BJ (cell line): ENCODE measurements at regions not wholly inside any gene's neighbourhood (a gene's known extent, or its start where the extent isn't known, plus 50 kb on each side); places are given as distances from the start of the nearest gene placed in this dataset.
"Not testable (repeated sequence)": the region's sequence is repeated elsewhere in the genome, so short reads cannot be mapped to it uniquely, and the experiment has no call there.

Experiments
- CTCF ChIA-PET: fragments of 350-600 bp; formaldehyde crosslinking; extraction: SDS; loops from one replicate; lab custom pipeline; 2021; ENCODE audit warnings: antibody characterized with exemption, inconsistent platforms; lab: Yijun Ruan, JAX
- POLR2A ChIA-PET: fragments of 300-600 bp; sonication (Branson Sonifier 250); formaldehyde crosslinking; extraction: SDS; loops from one replicate; lab custom pipeline; 2021; ENCODE audit warnings: antibody characterized with exemption; lab: Charles Lee
- DNase-seq: peaks from one replicate; pipeline ENCODE4 v3.0.0-alpha.2; 2011; ENCODE audit warnings: low read depth
- H3K27me3 ChIP-seq: 2 replicates; pipeline ENCODE4 v1.6.0; 2011; ENCODE audit warnings: low read length; ENCODE audit not compliant: control insufficient read depth, insufficient read depth
- H3K36me3 ChIP-seq: 2 replicates; pipeline ENCODE4 v1.5.1; 2011; ENCODE audit warnings: low read length; ENCODE audit not compliant: control insufficient read depth, insufficient read depth
- H3K4me3 ChIP-seq: 2 replicates; pipeline ENCODE4 v1.5.1; 2011; ENCODE audit warnings: low read depth, mild to moderate bottlenecking, control low read depth, low read length
- TF ChIP-seq, protein P1 (sequence below): IDR thresholded peaks from 2 replicates; pipeline ENCODE4 v1.5.1; 2011; ENCODE audit warnings: low read depth, mild to moderate bottlenecking, control low read depth, inconsistent platforms, low read length, moderate library complexity; ENCODE audit not compliant: insufficient read depth

DNA sequence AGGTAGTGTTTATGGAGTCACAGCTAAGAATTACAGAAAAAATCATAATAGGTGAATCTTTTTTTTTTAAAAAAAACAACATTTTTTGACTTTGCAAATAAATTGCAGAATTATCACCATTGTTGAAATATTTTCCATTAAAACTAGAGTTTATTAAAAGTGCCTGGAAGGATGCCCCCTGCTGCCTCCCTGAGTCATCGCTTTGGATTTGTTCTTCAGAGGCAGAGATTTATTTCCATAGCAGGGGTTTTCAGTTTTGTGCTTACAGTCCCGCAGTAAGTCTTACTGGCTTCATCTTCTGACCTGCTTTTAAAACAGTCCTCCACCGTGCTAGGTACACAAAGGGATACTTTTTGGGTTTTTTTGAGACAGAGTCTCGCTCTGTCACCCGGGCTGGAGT lies 244.9 kb upstream of the PLGLB2 start:
- CTCF ChIA-PET, H3K36me3 ChIP-seq, POLR2A ChIA-PET, DNase-seq, H3K4me3 ChIP-seq, H3K27me3 ChIP-seq: not testable (repeated sequence)
- TF ChIP-seq, protein P1, sequence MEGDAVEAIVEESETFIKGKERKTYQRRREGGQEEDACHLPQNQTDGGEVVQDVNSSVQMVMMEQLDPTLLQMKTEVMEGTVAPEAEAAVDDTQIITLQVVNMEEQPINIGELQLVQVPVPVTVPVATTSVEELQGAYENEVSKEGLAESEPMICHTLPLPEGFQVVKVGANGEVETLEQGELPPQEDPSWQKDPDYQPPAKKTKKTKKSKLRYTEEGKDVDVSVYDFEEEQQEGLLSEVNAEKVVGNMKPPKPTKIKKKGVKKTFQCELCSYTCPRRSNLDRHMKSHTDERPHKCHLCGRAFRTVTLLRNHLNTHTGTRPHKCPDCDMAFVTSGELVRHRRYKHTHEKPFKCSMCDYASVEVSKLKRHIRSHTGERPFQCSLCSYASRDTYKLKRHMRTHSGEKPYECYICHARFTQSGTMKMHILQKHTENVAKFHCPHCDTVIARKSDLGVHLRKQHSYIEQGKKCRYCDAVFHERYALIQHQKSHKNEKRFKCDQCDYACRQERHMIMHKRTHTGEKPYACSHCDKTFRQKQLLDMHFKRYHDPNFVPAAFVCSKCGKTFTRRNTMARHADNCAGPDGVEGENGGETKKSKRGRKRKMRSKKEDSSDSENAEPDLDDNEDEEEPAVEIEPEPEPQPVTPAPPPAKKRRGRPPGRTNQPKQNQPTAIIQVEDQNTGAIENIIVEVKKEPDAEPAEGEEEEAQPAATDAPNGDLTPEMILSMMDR, result 0 out of 2 replicates have a peak, but pooled peaks have one; percentile 14

DNA sequence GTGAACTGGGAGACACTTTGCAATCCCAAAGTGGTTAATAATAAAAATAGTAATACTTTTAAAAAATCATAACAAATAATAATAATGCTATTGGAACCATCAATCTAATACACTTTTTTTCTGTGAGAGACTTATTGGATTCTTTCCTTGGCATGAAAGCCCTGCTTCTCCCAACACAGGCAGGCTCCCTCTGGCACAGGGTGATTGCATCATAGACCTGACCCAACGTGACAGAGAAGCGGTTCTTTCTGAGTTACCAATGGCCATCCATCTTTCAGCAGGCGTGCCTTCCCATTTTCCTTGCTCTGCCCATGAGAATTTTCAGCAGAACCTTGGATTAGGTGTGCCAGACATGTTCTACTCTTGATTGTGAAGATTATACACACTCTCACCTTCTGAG lies 242.6 kb upstream of the PLGLB2 start:
- H3K27me3 ChIP-seq, H3K4me3 ChIP-seq, POLR2A ChIA-PET, CTCF ChIA-PET, DNase-seq, H3K36me3 ChIP-seq: not testable (repeated sequence)

DNA sequence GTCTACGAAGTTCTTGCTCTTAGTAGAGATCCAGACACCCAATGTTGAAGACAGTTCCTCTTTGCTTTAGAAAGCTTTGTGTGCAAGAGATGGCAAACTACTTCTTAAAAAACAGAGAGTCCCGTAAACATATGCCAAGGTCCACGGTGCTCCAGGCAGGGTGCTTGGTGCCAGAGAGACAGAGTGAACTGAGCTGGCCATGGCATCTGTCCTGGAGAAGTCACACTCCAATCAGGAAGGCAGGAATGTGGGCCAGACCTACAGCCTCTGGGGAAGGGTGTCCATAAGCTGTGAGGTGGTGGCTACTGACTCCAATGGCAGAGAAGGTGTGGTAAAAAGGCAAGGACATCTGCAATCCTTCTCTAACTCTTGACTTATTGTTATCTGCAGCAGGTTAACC lies 242.0 kb upstream of the PLGLB2 start:
- CTCF ChIA-PET, DNase-seq, POLR2A ChIA-PET, H3K4me3 ChIP-seq, H3K27me3 ChIP-seq, H3K36me3 ChIP-seq: not testable (repeated sequence)

DNA sequence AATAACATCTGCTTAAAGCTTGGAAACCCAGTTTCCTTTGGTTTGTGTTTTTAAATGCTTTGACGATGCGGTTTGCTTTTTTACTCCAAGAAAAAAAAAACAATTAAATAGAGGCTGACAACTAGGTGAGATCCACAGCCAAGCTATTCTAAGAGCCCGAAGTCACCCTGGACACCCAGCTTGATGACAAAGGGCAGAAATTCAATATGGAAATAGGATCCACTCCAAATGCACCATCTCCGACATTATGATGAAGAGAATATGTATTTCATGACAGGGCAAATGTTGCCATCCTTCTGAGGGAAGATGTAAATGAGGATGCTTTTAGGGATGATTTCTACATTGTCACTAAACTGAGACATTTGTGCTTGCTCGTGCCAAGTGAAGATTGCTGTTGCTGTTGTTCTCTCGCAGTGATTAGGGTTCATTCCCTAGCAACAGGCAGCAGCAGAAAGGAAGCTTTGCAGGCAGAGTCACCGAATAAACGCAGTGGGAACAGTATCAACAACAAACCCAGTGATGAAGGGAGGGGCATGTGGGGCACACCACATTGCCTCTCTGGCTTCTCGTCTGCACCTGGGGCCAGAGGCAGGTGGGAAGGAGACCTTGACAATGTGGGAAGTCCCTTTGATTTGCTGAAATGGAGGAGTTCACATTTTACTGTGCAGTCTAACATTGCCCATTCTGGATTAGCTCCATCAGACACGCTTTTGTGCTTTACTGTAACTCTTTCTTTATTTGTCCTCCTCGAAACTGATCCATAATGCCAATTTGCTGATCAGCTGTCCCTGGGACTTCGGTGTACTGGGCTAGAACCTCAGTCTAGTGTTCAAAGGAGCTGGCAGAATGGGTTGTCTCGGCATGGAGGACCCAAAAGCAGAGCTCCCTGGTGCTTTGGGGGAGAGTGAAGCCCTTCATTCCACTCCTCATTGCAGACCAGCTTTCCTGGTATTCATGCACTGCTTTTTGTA lies 240.2 kb upstream of the PLGLB2 start:
- H3K36me3 ChIP-seq, H3K4me3 ChIP-seq, CTCF ChIA-PET, DNase-seq, POLR2A ChIA-PET, H3K27me3 ChIP-seq: not testable (repeated sequence)

DNA sequence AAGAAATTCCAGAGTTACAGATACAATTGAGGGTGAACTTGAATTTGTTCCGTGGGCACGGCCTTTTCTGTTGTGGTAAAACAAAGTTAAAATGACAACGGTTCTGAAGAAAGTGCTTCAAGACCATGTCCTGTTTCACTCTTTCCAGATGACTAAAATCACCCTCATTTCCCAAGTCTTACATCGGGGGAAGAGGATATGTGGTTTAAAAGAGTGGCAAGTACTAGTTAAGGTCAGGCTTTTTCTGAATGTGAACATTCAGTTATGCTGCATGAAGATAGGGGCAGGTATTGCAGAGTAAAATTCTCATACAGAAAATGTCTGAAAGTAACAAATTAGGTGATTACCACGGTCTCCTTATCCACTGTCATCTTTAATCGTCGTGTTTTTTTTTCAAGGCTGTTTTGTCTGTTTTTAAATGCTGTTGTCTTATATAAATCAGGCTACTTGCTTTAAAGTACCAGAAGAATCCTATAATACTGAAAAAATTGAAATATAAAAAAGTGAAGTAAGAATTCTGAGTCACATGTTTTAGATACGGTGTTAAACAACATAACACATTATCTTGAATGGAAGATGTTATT lies 236.6 kb upstream of the PLGLB2 start:
- H3K36me3 ChIP-seq, POLR2A ChIA-PET, CTCF ChIA-PET, H3K27me3 ChIP-seq, DNase-seq, H3K4me3 ChIP-seq: not testable (repeated sequence)

DNA sequence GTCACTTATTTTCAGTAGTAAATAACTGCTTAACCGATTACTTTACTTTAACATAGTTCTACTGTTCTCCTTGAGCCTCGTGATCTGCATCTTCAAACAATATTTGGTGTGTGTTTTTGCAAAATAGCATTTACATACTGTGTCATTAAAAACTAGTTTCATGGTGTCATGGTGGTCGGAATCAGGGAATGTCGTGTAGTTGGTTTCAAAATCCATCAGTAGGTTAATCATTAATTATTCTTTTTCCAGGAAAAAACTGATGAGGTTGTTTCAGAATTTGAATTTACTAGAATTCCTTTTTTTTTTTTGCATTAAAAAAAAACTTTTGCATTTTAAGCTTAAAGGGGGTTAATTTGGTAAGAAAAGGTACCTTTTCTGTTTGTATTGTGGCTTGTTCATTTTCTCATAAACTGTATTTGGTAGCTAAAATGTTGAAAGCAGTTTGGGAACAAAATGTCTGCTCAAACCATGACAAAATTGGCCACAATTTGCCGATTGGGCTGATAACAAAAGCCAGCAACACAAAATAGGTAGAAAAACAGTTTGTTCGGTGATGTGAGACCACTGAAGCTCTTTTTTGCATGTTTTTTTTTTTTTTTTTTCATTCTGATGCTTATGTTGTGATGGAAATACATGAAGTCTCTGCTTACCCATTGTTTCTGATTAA lies 234.9 kb upstream of the PLGLB2 start:
- POLR2A ChIA-PET, CTCF ChIA-PET, H3K36me3 ChIP-seq, H3K4me3 ChIP-seq, DNase-seq, H3K27me3 ChIP-seq: not testable (repeated sequence)

DNA sequence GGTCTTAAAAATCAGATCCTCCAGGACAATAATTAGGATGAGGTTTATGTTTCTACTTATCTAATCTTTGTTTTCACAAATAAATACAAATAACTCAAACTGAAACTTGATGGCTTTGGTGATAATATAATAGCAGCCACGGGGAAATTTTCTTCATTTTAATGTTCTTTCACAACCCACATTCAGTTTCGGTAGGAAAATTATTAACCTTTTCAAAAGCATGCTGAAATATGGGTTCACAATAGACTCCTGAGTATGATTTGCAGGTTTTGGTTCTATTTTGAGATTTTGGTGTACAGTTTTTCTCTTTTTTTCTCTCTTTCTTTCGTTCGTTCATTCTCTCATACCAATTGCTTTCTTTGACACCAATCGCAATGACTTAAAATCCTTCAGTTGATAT lies 233.9 kb upstream of the PLGLB2 start:
- H3K36me3 ChIP-seq, H3K27me3 ChIP-seq, CTCF ChIA-PET, H3K4me3 ChIP-seq, DNase-seq, POLR2A ChIA-PET: not testable (repeated sequence)

DNA sequence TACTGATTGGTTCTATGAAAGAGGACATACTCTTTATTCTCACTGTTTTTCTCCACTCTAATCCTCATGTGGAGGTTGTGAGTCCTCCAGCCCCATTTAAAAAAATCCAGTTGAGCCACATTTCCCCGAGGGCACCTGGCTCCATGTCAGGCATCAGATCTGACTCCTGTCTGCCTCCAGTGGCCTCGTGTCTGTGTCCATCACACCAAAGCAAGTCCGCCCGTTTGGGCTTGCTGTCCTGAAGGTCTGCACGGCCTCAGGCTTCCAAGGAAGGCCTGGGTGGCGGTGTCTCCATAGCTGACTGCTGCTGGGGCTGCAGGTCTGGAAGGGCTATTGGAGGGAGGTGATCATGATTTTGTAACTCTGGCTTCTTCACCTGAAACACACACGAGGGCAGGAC lies 233.4 kb upstream of the PLGLB2 start:
- POLR2A ChIA-PET, CTCF ChIA-PET, H3K27me3 ChIP-seq, H3K4me3 ChIP-seq, DNase-seq, H3K36me3 ChIP-seq: not testable (repeated sequence)

DNA sequence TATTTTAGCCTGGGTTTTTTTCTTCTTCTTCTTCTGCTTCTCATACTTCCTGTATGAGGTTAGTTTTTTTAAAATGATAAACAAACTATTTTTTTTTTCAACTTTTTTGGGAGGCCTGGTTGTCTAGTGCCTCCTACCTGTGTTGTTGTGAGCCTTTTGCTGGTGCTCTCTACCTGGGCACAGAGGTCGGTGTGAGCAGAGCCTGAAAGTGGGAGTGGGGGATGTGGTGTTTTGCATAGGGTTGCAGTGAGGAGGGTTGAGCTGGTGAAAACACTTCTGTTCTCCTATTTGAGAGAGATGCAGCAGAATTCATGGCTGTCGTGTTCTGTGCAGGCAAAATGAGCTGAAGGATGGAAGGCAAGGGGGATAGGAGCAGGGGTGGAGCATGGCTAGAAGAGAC lies 232.7 kb upstream of the PLGLB2 start:
- DNase-seq, H3K4me3 ChIP-seq, CTCF ChIA-PET, H3K27me3 ChIP-seq, H3K36me3 ChIP-seq, POLR2A ChIA-PET: not testable (repeated sequence)

DNA sequence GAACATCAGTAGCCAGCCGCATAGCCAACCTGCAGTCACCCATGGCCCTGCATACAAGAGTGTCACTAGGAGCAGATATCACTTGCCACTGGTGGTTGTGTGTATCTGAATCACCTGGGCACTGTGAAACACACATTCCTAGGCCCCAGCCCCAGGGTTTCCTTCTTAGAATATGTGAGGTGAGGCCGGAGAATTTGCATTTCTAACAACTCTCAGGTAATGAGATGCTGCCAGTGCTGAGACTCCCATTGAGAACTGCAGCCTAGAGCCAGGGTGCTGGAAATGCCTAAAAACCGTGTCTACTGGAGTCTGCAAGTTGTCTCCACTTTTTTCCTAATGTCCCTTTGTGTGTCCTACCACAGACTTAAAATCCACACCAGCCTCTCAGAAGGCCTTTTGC lies 232.0 kb upstream of the PLGLB2 start:
- H3K36me3 ChIP-seq, H3K27me3 ChIP-seq, POLR2A ChIA-PET, CTCF ChIA-PET, H3K4me3 ChIP-seq, DNase-seq: not testable (repeated sequence)

DNA sequence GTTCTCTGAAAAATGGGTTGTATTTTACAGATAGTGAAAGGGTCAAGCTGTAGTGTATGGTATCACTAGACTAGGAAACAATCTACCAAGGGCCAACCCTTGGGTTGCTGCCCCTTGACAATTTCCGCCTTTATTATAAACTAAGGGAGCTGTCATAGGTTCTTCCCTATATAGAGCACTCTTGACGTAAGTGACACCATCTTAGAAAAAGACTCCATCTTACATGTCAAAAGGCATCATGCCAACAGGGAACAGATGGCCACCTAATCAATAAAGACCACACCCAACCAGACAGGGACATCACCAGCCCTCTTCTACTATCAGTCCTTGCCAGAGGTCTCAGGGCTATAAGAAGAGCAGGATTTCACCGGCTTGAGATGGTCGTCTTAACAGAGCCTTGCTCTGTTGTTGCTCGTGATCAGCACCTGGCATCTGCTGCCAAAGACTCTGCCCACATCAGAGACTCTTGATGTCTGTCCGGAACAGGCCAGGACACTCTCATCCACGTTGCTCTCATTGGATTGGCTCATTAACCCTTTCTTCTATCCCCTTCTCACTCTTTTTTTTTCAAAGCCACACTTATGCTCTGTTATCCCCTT lies 231.4 kb upstream of the PLGLB2 start:
- H3K27me3 ChIP-seq, CTCF ChIA-PET, H3K36me3 ChIP-seq, DNase-seq, H3K4me3 ChIP-seq, POLR2A ChIA-PET: not testable (repeated sequence)
